HCT116 (cell line): ENCODE measurements at regions not wholly inside any gene's neighbourhood (a gene's known extent, or its start where the extent isn't known, plus 50 kb on each side); places are given as distances from the start of the nearest gene placed in this dataset.

ENCODE experiments used
- ATAC-seq: fragments of 200-7000 bp; cut with Tn5 transposase; 2 replicates; pipeline ENCODE4 v1.9.1; 2020; ENCODE audit warnings: mild to moderate bottlenecking, moderate library complexity
- BruUV-seq: library from RNA; stranded (reverse); fragments of 400-500 nt; replicated peaks from 2 replicates; lab custom pipeline; 2021; lab: Mats Ljungman, UMichigan
- CTCF ChIA-PET: fragments of 300-600 bp; sonication (Branson Sonifier 250); formaldehyde crosslinking; loops from one replicate; lab custom pipeline; 2021; ENCODE audit warnings: antibody characterized with exemption; lab: Charles Lee
- POLR2A ChIA-PET: fragments of 300-600, 350-600 bp; sonication (Branson Sonifier 250); formaldehyde crosslinking; loops from one replicate; lab custom pipeline; 2021; ENCODE audit warnings: antibody characterized with exemption; lab: Charles Lee
- RAD21 ChIA-PET, 2 experiments: fragments of 300-600 bp; sonication (Branson Sonifier 250); formaldehyde crosslinking; loops; one replicate each; lab custom pipeline; 2023; ENCODE audit warnings: low total read pairs in 2 of 2; ENCODE audit not compliant: uncharacterized antibody in 2 of 2, unreplicated experiment in 2 of 2, low non-redundant PET in 1 of 2; lab: Charles Lee
- DNase-seq: peaks from one replicate; pipeline ENCODE4 v3.0.0-alpha.2; 2010; ENCODE audit warnings: low read depth, low spot score
- H2AFZ ChIP-seq: fragments of 200-600 bp; shearing (Covaris generic), sonication (generic); 2 replicates; pipeline ENCODE4 v1.6.1; 2017; ENCODE audit warnings: low read depth, mixed run types, mixed read lengths, antibody characterized with exemption, low read length; ENCODE audit not compliant: poor library complexity, severe bottlenecking
- H3K27ac ChIP-seq: 2 replicates; pipeline ENCODE4 v1.5.1; 2012; ENCODE audit warnings: low read depth, low read length
- H3K27me3 ChIP-seq: fragments of 200-600 bp; sonication (generic); 2 replicates; pipeline ENCODE4 v1.6.1; 2016; ENCODE audit warnings: mixed run types, low read length, mixed read lengths; ENCODE audit not compliant: insufficient read depth
- H3K36me3 ChIP-seq, 2 experiments: fragments of 200-500 bp in 1 of 2; fragments of 200-600 bp in 1 of 2; sonication (Bioruptor generic) in 1 of 2; sonication (generic) in 1 of 2; 2 replicates each; pipeline versions ENCODE4 v1.5.1 to v1.6.1; 2014 to 2016; ENCODE audit warnings: low read length in 2 of 2, inconsistent platforms in 1 of 2, mixed read lengths in 1 of 2, mixed run types in 1 of 2; ENCODE audit not compliant: insufficient read depth in 2 of 2, control insufficient read depth in 1 of 2
- H3K4me1 ChIP-seq, 2 experiments: fragments of 200-600 bp in 1 of 2; sonication (generic) in 1 of 2; 2 replicates each; pipeline versions ENCODE4 v1.5.1 to v1.6.1; 2012 to 2017; ENCODE audit warnings: low read length in 2 of 2, inconsistent platforms in 1 of 2, mild to moderate bottlenecking in 1 of 2, mixed read lengths in 1 of 2, mixed run types in 1 of 2, moderate library complexity in 1 of 2; ENCODE audit not compliant: insufficient read depth in 2 of 2, control insufficient read depth in 1 of 2
- H3K4me2 ChIP-seq: fragments of 200-600 bp; sonication (generic); 2 replicates; pipeline ENCODE4 v1.6.1; 2017; ENCODE audit warnings: mixed run types, low read length, mixed read lengths
- H3K4me3 ChIP-seq, 2 experiments: fragments of 200-600 bp in 1 of 2; sonication (generic) in 1 of 2; replicated peaks in 1 of 2; 2 replicates each; pipeline ENCODE4 v1.5.1; 2011 to 2016; ENCODE audit warnings: low read length in 2 of 2, control low read depth in 1 of 2, low read depth in 1 of 2, mild to moderate bottlenecking in 1 of 2, mixed read lengths in 1 of 2, mixed run types in 1 of 2
- H3K79me2 ChIP-seq: fragments of 200-600 bp; sonication (generic); 2 replicates; pipeline ENCODE4 v1.6.1; 2017; ENCODE audit warnings: mild to moderate bottlenecking, mixed run types, low read length, moderate library complexity, mixed read lengths; ENCODE audit not compliant: insufficient read depth
- H3K9ac ChIP-seq: fragments of 200-600 bp; sonication (generic); 2 replicates; pipeline ENCODE4 v1.6.1; 2016; ENCODE audit warnings: low read length, mixed read lengths
- H3K9me2 ChIP-seq: fragments of 200-600 bp; sonication (generic), shearing (Covaris generic); 2 replicates; pipeline ENCODE4 v1.6.1; 2017; ENCODE audit warnings: mixed run types, mild to moderate bottlenecking, moderate library complexity; ENCODE audit not compliant: insufficient read depth
- H3K9me3 ChIP-seq, 2 experiments: fragments of 200-500 bp in 1 of 2; fragments of 200-600 bp in 1 of 2; sonication (Bioruptor generic) in 1 of 2; sonication (generic) in 1 of 2; 2 replicates each; pipeline ENCODE4 v1.6.1; 2014 to 2017; ENCODE audit warnings: low read length in 2 of 2, mixed read lengths in 2 of 2, inconsistent platforms in 1 of 2, low read depth in 1 of 2, mild to moderate bottlenecking in 1 of 2, mixed run types in 1 of 2, moderate library complexity in 1 of 2; ENCODE audit not compliant: control insufficient read depth in 1 of 2, insufficient read depth in 1 of 2
- H4K20me1 ChIP-seq: fragments of 200-600 bp; sonication (generic), shearing (Covaris generic); 2 replicates; pipeline ENCODE4 v1.6.1; 2017; ENCODE audit warnings: mixed run types, mild to moderate bottlenecking, moderate library complexity; ENCODE audit not compliant: insufficient read depth
- CBX3 ChIP-seq: IDR thresholded peaks from 2 replicates; pipeline ENCODE4 v1.6.1; 2012; ENCODE audit warnings: low read depth
- CTCF ChIP-seq, 3 experiments: fragments of 200-600 bp in 1 of 3; sonication (generic) in 1 of 3; IDR thresholded peaks in 2 of 3; conservative IDR thresholded peaks in 1 of 3; 2 replicates each; pipeline ENCODE4 v1.5.1; 2012 to 2017; ENCODE audit warnings: low read depth in 2 of 3, low read length in 2 of 3, antibody characterized with exemption in 1 of 3, borderline replicate concordance in 1 of 3, control low read depth in 1 of 3, mild to moderate bottlenecking in 1 of 3, mixed read lengths in 1 of 3, mixed run types in 1 of 3, moderate library complexity in 1 of 3; ENCODE audit not compliant: insufficient read depth in 1 of 3
- ELF1 ChIP-seq: IDR thresholded peaks from 2 replicates; pipeline ENCODE4 v1.6.1; 2012; ENCODE audit warnings: low read depth, borderline replicate concordance
- JUND ChIP-seq: IDR thresholded peaks from 2 replicates; pipeline ENCODE4 v1.6.1; 2012
- MAX ChIP-seq: IDR thresholded peaks from 2 replicates; pipeline ENCODE4 v1.6.1; 2012
- POLR2A ChIP-seq: IDR thresholded peaks from 2 replicates; pipeline ENCODE4 v1.7.0; 2011; ENCODE audit warnings: borderline replicate concordance; ENCODE audit not compliant: insufficient read depth, insufficient read length; ENCODE audit errors: extremely low read depth
- RAD21 ChIP-seq: IDR thresholded peaks from 2 replicates; pipeline ENCODE4 v1.6.1; 2012; ENCODE audit warnings: low read depth, mild to moderate bottlenecking
- REST ChIP-seq: IDR thresholded peaks from 2 replicates; pipeline ENCODE4 v1.6.1; 2012; ENCODE audit warnings: low read depth
- SIN3A ChIP-seq: IDR thresholded peaks from 2 replicates; pipeline ENCODE4 v1.6.1; 2012; ENCODE audit warnings: low read depth
- SP1 ChIP-seq: IDR thresholded peaks from 2 replicates; pipeline ENCODE4 v1.6.1; 2012; ENCODE audit warnings: low read depth
- SRF ChIP-seq: IDR thresholded peaks from 2 replicates; pipeline ENCODE4 v1.6.1; 2012; ENCODE audit warnings: low read depth
- ZBTB33 ChIP-seq: IDR thresholded peaks from 2 replicates; pipeline ENCODE4 v1.6.1; 2011; ENCODE audit warnings: mild to moderate bottlenecking, low read length, moderate library complexity; ENCODE audit not compliant: insufficient replicate concordance; ENCODE audit errors: extremely low read depth
- ZFX ChIP-seq: fragments of 450-650 bp; IDR thresholded peaks from 2 replicates; pipeline ENCODE4 v1.6.1; 2017
- ZNF274 ChIP-seq: fragments of 200-500 bp; sonication (Bioruptor generic); IDR thresholded peaks from 2 replicates; pipeline ENCODE4 v1.6.1; 2014; ENCODE audit warnings: mild to moderate bottlenecking, low read depth, low read length, inconsistent platforms
- intact Hi-C: fragments of 100-400 bp; cut with micrococcal nuclease; formaldehyde crosslinking; loops from 2 replicates; pipeline ENCODE4 v1.10.0; 2022
- TF ChIP-seq, protein P1 (sequence below): IDR thresholded peaks from 2 replicates; pipeline ENCODE4 v1.6.1; 2012

DNA sequence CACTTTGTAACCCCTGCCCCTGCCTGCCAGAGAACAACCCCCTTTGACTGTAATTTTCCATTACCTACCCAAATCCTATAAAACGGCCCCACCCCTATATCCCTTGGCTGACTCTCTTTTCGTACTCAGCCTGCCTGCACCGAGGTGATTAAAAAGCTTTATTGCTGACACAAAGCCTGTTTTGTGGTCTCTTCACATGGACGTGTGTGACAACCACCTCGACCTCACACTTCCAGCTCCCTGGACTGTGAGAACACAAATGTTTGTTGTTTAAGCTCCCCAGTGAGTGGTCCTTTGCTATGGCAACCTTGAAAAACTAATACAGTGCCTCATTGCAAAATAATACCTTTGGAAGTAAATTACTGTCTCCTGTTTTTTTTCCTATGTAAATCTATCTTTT lies 299.2 kb upstream of the POU1F1 start:
- H3K27me3 ChIP-seq: no peaks in the 10 kb centered on the region
- no peak overlapping the region for H3K4me3 ChIP-seq
- H4K20me1 ChIP-seq: no peaks in the 10 kb centered on the region
- no peak overlapping the region for H3K9ac ChIP-seq
- ChIA-PET RAD21 (no interaction called here), POLR2A (no interaction called here)
- H3K36me3 ChIP-seq: no peaks in the 10 kb centered on the region
- intact Hi-C loops: no loop called here
- no peak for ATAC-seq
- no peak overlapping the region for H3K27ac ChIP-seq
- no peaks in the 10 kb centered on the region for H3K79me2 ChIP-seq
- H3K4me1 ChIP-seq: no peaks in the 10 kb centered on the region
- TF ChIP-seq ELF1 (no peak), RAD21 (no peak), MAX (no peak), SIN3A (no peak), ZNF274 (no peak), CBX3 (no peak), JUND (no peak)
- TF ChIP-seq, protein P1, sequence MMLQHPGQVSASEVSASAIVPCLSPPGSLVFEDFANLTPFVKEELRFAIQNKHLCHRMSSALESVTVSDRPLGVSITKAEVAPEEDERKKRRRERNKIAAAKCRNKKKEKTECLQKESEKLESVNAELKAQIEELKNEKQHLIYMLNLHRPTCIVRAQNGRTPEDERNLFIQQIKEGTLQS: no peak
- TF ChIP-seq, all 23 proteins: peak for 0
- DNase-seq: no peak
- CTCF ChIA-PET: no interaction called here
- no TSS peak for BruUV-seq
- H2AFZ ChIP-seq: no peak overlapping the region
- H3K9me3 ChIP-seq: no peaks in the 10 kb centered on the region
- H3K4me2 ChIP-seq: no peak overlapping the region
- H3K9me2 ChIP-seq: no peaks in the 10 kb centered on the region

GRCh38 chr3:87568331-87568730 lies 291.9 kb upstream of the POU1F1 start:
- no peaks in the 10 kb centered on the region for H3K36me3 ChIP-seq
- RAD21 ChIA-PET: no interaction called here
- intact Hi-C loops: no loop called here
- H3K9me3 ChIP-seq: no peaks in the 10 kb centered on the region
- H3K27ac ChIP-seq: no peak overlapping the region
- no peak overlapping the region for H3K4me2 ChIP-seq
- H3K4me3 ChIP-seq: no peak overlapping the region
- ATAC-seq (no peak), DNase-seq (no peak)
- no peak overlapping the region for H3K9ac ChIP-seq
- no peaks in the 10 kb centered on the region for H4K20me1 ChIP-seq
- no peaks in the 10 kb centered on the region for H3K27me3 ChIP-seq
- POLR2A ChIA-PET: no interaction called here
- no peaks in the 10 kb centered on the region for H3K4me1 ChIP-seq
- no peaks in the 10 kb centered on the region for H3K79me2 ChIP-seq
- H2AFZ ChIP-seq: no peak overlapping the region
- no peaks in the 10 kb centered on the region for H3K9me2 ChIP-seq
- CTCF ChIA-PET: no interaction called here
- no TSS peak for BruUV-seq
- TF ChIP-seq CTCF (IDR thresholded peaks at IDR 0.05 in 2 of 3, conservative IDR thresholded peaks at IDR 0.05 in 1 of 3; ENCODE audit: borderline replicate concordance in 1 of 3, insufficient read depth in 1 of 3, low read depth in 2 of 3, low read length in 2 of 3): no peak
- TF ChIP-seq ZBTB33: no peak
- no peak for TF ChIP-seq REST
- TF ChIP-seq ELF1: no peak
- no peak for TF ChIP-seq SP1
- TF ChIP-seq ZFX: no peak
- no peak for TF ChIP-seq SRF
- no peak for TF ChIP-seq JUND
- TF ChIP-seq POLR2A: no peak
